ENCODE measurements at regions not wholly inside any gene's neighbourhood (a gene's known extent, or its start where the extent isn't known, plus 50 kb on each side); places are given as distances from the start of the nearest gene placed in this dataset.

DNA sequence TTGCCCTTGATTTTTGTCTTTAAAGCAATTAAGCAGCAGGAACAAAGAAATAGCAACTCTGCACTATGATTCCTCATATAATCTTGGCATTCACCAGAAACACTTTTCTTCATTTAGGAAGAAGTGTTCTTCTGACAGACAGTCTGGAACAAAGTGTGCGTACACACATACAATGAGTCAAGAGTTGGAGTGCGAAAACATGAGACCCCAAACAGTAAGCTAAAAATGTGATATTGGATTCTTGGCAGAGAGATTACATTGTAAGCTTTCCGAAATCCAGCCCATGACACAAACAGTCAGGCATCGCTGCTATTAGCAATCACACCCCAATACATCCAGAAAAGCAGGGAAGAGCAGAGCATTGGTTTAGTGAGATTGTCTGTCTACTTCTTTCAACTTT lies 306.7 kb upstream of the TBC1D5 start:
- POLR2A ChIA-PET, result no interaction called here
- 94% methylated on average over 4 of the region's 4 CpGs for WGBS (ENCODE audit: low lambda C conversion rate)
- no peaks in the 10 kb centered on the region for H3K27me3 ChIP-seq (ENCODE audit: insufficient read depth)
- no peaks in the 10 kb centered on the region for H3K79me2 ChIP-seq (ENCODE audit: insufficient read depth)
- no peak overlapping the region for H2AFZ ChIP-seq (ENCODE audit: low read depth)
- no peak overlapping the region for H3K4me3 ChIP-seq (ENCODE audit: low read depth in 2 of 2, low read length in 1 of 2)
- no peak overlapping the region for H3K9ac ChIP-seq
- no peak for DNase-seq
- TF ChIP-seq GABPA (IDR thresholded peaks at IDR 0.05; ENCODE audit: low read depth) (no peak), TAF1 (IDR thresholded peaks at IDR 0.05; ENCODE audit: borderline replicate concordance, low read depth, low read length) (no peak), POLR2AphosphoS5 (IDR thresholded peaks at IDR 0.05; ENCODE audit: low read depth, low read length) (no peak), FOXM1 (IDR thresholded peaks at IDR 0.05; ENCODE audit: low read depth) (no peak), CHD2 (IDR thresholded peaks at IDR 0.05; ENCODE audit: low read length, partially characterized antibody) (no peak), MEF2A (IDR thresholded peaks at IDR 0.05; ENCODE audit: borderline replicate concordance, low read depth) (no peak), JUND (IDR thresholded peaks at IDR 0.05) (no peak), TCF12 (IDR thresholded peaks at IDR 0.05) (no peak), CTCF (IDR thresholded peaks at IDR 0.05) (no peak), USF1 (IDR thresholded peaks at IDR 0.05; ENCODE audit: borderline replicate concordance, low read depth) (no peak), ELF1 (IDR thresholded peaks at IDR 0.05) (no peak), EP300 (IDR thresholded peaks at IDR 0.05; ENCODE audit: borderline replicate concordance in 1 of 2, low read depth in 1 of 2, low read length in 1 of 2) (no peak), TEAD4 (IDR thresholded peaks at IDR 0.05; ENCODE audit: borderline replicate concordance, insufficient read depth) (no peak)
- TF ChIP-seq, protein P1, sequence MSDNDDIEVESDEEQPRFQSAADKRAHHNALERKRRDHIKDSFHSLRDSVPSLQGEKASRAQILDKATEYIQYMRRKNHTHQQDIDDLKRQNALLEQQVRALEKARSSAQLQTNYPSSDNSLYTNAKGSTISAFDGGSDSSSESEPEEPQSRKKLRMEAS (IDR thresholded peaks at IDR 0.05; ENCODE audit: low read depth), result no peak
- TF ChIP-seq, protein P2, sequence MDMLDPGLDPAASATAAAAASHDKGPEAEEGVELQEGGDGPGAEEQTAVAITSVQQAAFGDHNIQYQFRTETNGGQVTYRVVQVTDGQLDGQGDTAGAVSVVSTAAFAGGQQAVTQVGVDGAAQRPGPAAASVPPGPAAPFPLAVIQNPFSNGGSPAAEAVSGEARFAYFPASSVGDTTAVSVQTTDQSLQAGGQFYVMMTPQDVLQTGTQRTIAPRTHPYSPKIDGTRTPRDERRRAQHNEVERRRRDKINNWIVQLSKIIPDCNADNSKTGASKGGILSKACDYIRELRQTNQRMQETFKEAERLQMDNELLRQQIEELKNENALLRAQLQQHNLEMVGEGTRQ (IDR thresholded peaks at IDR 0.05; ENCODE audit: borderline replicate concordance, low read depth, low read length), result no peak
- TF ChIP-seq, protein P3, sequence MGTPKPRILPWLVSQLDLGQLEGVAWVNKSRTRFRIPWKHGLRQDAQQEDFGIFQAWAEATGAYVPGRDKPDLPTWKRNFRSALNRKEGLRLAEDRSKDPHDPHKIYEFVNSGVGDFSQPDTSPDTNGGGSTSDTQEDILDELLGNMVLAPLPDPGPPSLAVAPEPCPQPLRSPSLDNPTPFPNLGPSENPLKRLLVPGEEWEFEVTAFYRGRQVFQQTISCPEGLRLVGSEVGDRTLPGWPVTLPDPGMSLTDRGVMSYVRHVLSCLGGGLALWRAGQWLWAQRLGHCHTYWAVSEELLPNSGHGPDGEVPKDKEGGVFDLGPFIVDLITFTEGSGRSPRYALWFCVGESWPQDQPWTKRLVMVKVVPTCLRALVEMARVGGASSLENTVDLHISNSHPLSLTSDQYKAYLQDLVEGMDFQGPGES (IDR thresholded peaks at IDR 0.05; ENCODE audit: low read depth, low read length), result no peak
- TF ChIP-seq, protein P4, sequence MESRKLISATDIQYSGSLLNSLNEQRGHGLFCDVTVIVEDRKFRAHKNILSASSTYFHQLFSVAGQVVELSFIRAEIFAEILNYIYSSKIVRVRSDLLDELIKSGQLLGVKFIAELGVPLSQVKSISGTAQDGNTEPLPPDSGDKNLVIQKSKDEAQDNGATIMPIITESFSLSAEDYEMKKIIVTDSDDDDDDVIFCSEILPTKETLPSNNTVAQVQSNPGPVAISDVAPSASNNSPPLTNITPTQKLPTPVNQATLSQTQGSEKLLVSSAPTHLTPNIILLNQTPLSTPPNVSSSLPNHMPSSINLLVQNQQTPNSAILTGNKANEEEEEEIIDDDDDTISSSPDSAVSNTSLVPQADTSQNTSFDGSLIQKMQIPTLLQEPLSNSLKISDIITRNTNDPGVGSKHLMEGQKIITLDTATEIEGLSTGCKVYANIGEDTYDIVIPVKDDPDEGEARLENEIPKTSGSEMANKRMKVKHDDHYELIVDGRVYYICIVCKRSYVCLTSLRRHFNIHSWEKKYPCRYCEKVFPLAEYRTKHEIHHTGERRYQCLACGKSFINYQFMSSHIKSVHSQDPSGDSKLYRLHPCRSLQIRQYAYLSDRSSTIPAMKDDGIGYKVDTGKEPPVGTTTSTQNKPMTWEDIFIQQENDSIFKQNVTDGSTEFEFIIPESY (IDR thresholded peaks at IDR 0.05; ENCODE audit: borderline replicate concordance, low read depth), result no peak
- H3K9me3 ChIP-seq, result no peaks in the 10 kb centered on the region
- no peaks in the 10 kb centered on the region for H3K4me1 ChIP-seq (ENCODE audit: control insufficient read depth in 1 of 2, insufficient read depth in 2 of 2, low read depth in 1 of 2, low read length in 1 of 2)
- H4K20me1 ChIP-seq (ENCODE audit: insufficient read depth), result no peaks in the 10 kb centered on the region
- H3K27ac ChIP-seq (ENCODE audit: low read depth in 2 of 2, low read length in 1 of 2), result no peak overlapping the region
- CTCF ChIA-PET, result interaction anchor here (0.7 to 1.2 kb wide), 2 partner anchors 12 to 195 kb away, joined by 3 read pairs; no protein-coding TSS in a partner anchor
- H3K36me3 ChIP-seq (replicated peaks in 1 of 2; ENCODE audit: control insufficient read depth in 1 of 2, insufficient read depth in 2 of 2, low read length in 1 of 2), result no peaks in the 10 kb centered on the region
- H3K9me2 ChIP-seq, result no peaks in the 10 kb centered on the region
- no peaks in the 10 kb centered on the region for H3F3A ChIP-seq (replicated peaks; ENCODE audit: insufficient read depth)
- no peak overlapping the region for H3K4me2 ChIP-seq

All from SK-N-SH (cell line).